GM12878 (cell line): ENCODE measurements at regions not wholly inside any gene's neighbourhood (a gene's known extent, or its start where the extent isn't known, plus 50 kb on each side); places are given as distances from the start of the nearest gene placed in this dataset.

ENCODE experiments used
- ATAC-seq: fragments of 200-7000 bp; cut with Tn5 transposase; 3 replicates; pipeline ENCODE4 v1.9.1; 2020; ENCODE audit warnings: mild to moderate bottlenecking, moderate library complexity
- BruUV-seq: library from RNA; stranded (reverse); fragments of 400-500 nt; replicated peaks from 2 replicates; lab custom pipeline; 2021; lab: Mats Ljungman, UMichigan
- CTCF ChIA-PET: fragments of 300-600 bp; sonication (Branson Sonifier 250); formaldehyde crosslinking; extraction: SDS; loops from one replicate; lab custom pipeline; 2021; ENCODE audit warnings: inconsistent platforms; lab: Yijun Ruan, JAX
- POLR2A ChIA-PET: fragments of 350-600 bp; formaldehyde crosslinking; extraction: SDS; loops from one replicate; lab custom pipeline; 2021; ENCODE audit warnings: inconsistent platforms; lab: Charles Lee
- RAD21 ChIA-PET: fragments of 300-600 bp; sonication (Branson Sonifier 250); formaldehyde crosslinking; loops from one replicate; lab custom pipeline; 2023; ENCODE audit warnings: antibody characterized with exemption; ENCODE audit not compliant: unreplicated experiment; lab: Charles Lee
- SMC1A ChIA-PET: fragments of 300-600 bp; sonication (Branson Sonifier 250); formaldehyde crosslinking; loops from one replicate; lab custom pipeline; 2023; ENCODE audit not compliant: unreplicated experiment, uncharacterized antibody; lab: Charles Lee
- DNase-seq: peaks from one replicate; pipeline ENCODE4 v3.0.0-alpha.2; 2011; ENCODE audit warnings: low read depth, low spot score
- FAIRE-seq: peaks from 3 replicates; lab custom pipeline; 2011; peaks lifted over from hg19 to GRCh38; lab: Jason Lieb, UNC
- H2AFZ ChIP-seq: 2 replicates; pipeline ENCODE4 v1.6.0; 2011; ENCODE audit warnings: low read depth, low read length, control low read depth; ENCODE audit not compliant: control insufficient read depth
- H3K27ac ChIP-seq: 2 replicates; pipeline ENCODE4 v1.5.1; 2011; ENCODE audit warnings: control low read depth; ENCODE audit not compliant: control insufficient read depth, insufficient read depth
- H3K27me3 ChIP-seq, 2 experiments: replicated peaks in 1 of 2; 2 replicates each; pipeline versions ENCODE4 v1.6.0 to v1.6.1; 2011; ENCODE audit warnings: low read length in 1 of 2; ENCODE audit not compliant: control insufficient read depth in 2 of 2, insufficient read depth in 2 of 2
- H3K36me3 ChIP-seq, 2 experiments: 2 replicates each; pipeline ENCODE4 v1.5.1; 2011; ENCODE audit warnings: low read length in 1 of 2; ENCODE audit not compliant: control insufficient read depth in 2 of 2, insufficient read depth in 2 of 2
- H3K4me1 ChIP-seq: 2 replicates; pipeline ENCODE4 v1.6.1; 2011; ENCODE audit warnings: mild to moderate bottlenecking, low read length, moderate library complexity, mixed read lengths; ENCODE audit not compliant: control insufficient read depth, insufficient read depth
- H3K4me2 ChIP-seq: 2 replicates; pipeline ENCODE4 v1.6.0; 2011; ENCODE audit warnings: control low read depth; ENCODE audit not compliant: control insufficient read depth, insufficient read depth
- H3K4me3 ChIP-seq: fragments of 200-600 bp; sonication (generic); 2 replicates; pipeline ENCODE4 v1.5.1; 2016
- H3K79me2 ChIP-seq: 2 replicates; pipeline ENCODE4 v1.6.0; 2011; ENCODE audit warnings: low read length; ENCODE audit not compliant: control insufficient read depth, insufficient read depth
- H3K9ac ChIP-seq: 2 replicates; pipeline ENCODE4 v1.8.0; 2011; ENCODE audit warnings: low read length, control low read depth, mixed read lengths; ENCODE audit not compliant: control insufficient read depth, insufficient read depth
- H3K9me3 ChIP-seq: replicated peaks from 3 replicates; pipeline ENCODE4 v1.5.1; 2011; ENCODE audit warnings: mild to moderate bottlenecking, low read length; ENCODE audit not compliant: control insufficient read depth, insufficient read depth
- H4K20me1 ChIP-seq: 2 replicates; pipeline ENCODE4 v1.6.0; 2011; ENCODE audit not compliant: control insufficient read depth, insufficient read depth
- FOS ChIP-seq: IDR thresholded peaks from 3 replicates; pipeline ENCODE4 v1.6.1; 2011; ENCODE audit warnings: borderline replicate concordance; ENCODE audit not compliant: insufficient read length; ENCODE audit errors: extremely low read depth
- FOXK2 ChIP-seq: fragments of 450-650 bp; IDR thresholded peaks from 2 replicates; pipeline ENCODE4 v1.6.1; 2017; ENCODE audit warnings: mild to moderate bottlenecking, moderate library complexity
- KDM1A ChIP-seq: fragments of 200-600 bp; sonication (generic); IDR thresholded peaks from 2 replicates; pipeline ENCODE4 v1.6.1; 2016; ENCODE audit warnings: borderline replicate concordance
- MYB ChIP-seq: fragments of 150-350 bp; IDR thresholded peaks from 2 replicates; pipeline ENCODE4 v1.6.1; 2014; ENCODE audit warnings: mild to moderate bottlenecking, low read depth, low read length, borderline replicate concordance
- NBN ChIP-seq: fragments of 450-650 bp; IDR thresholded peaks from 2 replicates; pipeline ENCODE4 v1.6.1; 2016
- RAD21 ChIP-seq: IDR thresholded peaks from 2 replicates; pipeline ENCODE4 v1.6.1; 2011; ENCODE audit warnings: mild to moderate bottlenecking, low read depth, low read length, moderate library complexity; ENCODE audit not compliant: insufficient read depth
- RB1 ChIP-seq: fragments of 450-650 bp; formaldehyde crosslinking; IDR thresholded peaks from 2 replicates; pipeline ENCODE4 v1.6.1; 2017; ENCODE audit warnings: mild to moderate bottlenecking, borderline replicate concordance
- SIX5 ChIP-seq: IDR thresholded peaks from 2 replicates; pipeline ENCODE4 v1.6.1; 2011; ENCODE audit warnings: mild to moderate bottlenecking, low read depth, low read length, moderate library complexity; ENCODE audit not compliant: severe bottlenecking
- SMAD1 ChIP-seq: fragments of 450-650 bp; IDR thresholded peaks from 2 replicates; pipeline ENCODE4 v1.6.1; 2018; ENCODE audit warnings: mild to moderate bottlenecking, low read depth; ENCODE audit not compliant: partially characterized antibody
- SMARCA5 ChIP-seq: fragments of 450-650 bp; IDR thresholded peaks from 2 replicates; pipeline ENCODE4 v1.6.1; 2017; ENCODE audit warnings: mild to moderate bottlenecking
- SPI1 ChIP-seq: IDR thresholded peaks from 2 replicates; pipeline ENCODE4 v1.6.1; 2011; ENCODE audit warnings: low read depth, mild to moderate bottlenecking, low read length, moderate library complexity, borderline replicate concordance; ENCODE audit not compliant: insufficient read depth
- SRF ChIP-seq, 2 experiments: IDR thresholded peaks; 2 replicates each; pipeline ENCODE4 v1.6.1; 2011; ENCODE audit warnings: low read depth in 2 of 2, low read length in 2 of 2, mild to moderate bottlenecking in 1 of 2, moderate library complexity in 1 of 2
- SUZ12 ChIP-seq: fragments of 200-600 bp; sonication (generic); IDR thresholded peaks from one replicate; pipeline ENCODE4 v1.6.1; 2018; ENCODE audit warnings: antibody characterized with exemption, mild to moderate bottlenecking; ENCODE audit not compliant: unreplicated experiment
- ZZZ3 ChIP-seq: IDR thresholded peaks from 2 replicates; pipeline ENCODE4 v1.6.1; 2011; ENCODE audit warnings: low read depth; ENCODE audit not compliant: control insufficient read depth, insufficient read length
- WGBS: methylation state at CpG from one replicate; pipeline ENCODE4 v1.1.6; 2016; ENCODE audit warnings: low lambda C conversion rate; ENCODE audit not compliant: insufficient replicate concordance, insufficient coverage; ENCODE audit errors: missing lambda C conversion rate; 5-methylcytosine and 5-hydroxymethylcytosine counted together
- in situ Hi-C: fragments of 300-500 bp; cut with MboI; formaldehyde crosslinking; loops from 9 replicates; pipeline ENCODE4 v1.14.3; 2018; ENCODE audit warnings: mixed read lengths
- intact Hi-C: fragments of 100-400 bp; cut with micrococcal nuclease; formaldehyde crosslinking; loops from one replicate; pipeline ENCODE4 v1.14.2; 2022; ENCODE audit not compliant: unreplicated experiment
- TF ChIP-seq, protein P1 (sequence below): IDR thresholded peaks from 2 replicates; pipeline ENCODE4 v1.6.1; 2011; ENCODE audit warnings: mild to moderate bottlenecking, low read depth, low read length, moderate library complexity; ENCODE audit not compliant: insufficient replicate concordance
- TF ChIP-seq, protein P2 (sequence below): fragments of 450-650 bp; IDR thresholded peaks from 2 replicates; pipeline ENCODE4 v1.6.1; 2016; ENCODE audit warnings: mild to moderate bottlenecking, moderate library complexity, borderline replicate concordance
- TF ChIP-seq, protein P3 (sequence below): fragments of 450-650 bp; IDR thresholded peaks from 2 replicates; pipeline ENCODE4 v1.6.1; 2016; ENCODE audit warnings: mild to moderate bottlenecking
- TF ChIP-seq, protein P4 (sequence below): fragments of 450-650 bp; IDR thresholded peaks from 2 replicates; pipeline ENCODE4 v1.6.1; 2014; ENCODE audit warnings: mild to moderate bottlenecking

DNA sequence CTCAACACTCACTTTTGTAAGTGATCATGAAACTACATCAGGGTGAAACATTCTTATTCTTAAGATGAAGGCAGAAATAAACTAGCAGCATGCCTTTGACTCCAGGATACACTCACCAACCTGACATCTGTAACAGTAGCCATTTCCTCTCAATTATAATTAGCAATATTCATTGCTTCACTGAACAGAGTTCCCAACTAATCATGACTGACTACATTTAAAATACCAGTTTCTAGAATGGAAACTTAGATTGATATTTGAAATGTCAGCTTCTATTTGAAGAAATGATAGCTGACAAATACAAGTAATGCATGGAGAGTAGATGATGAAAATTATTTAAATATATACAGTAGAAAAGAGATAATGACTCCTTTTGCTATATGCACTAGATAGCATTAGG, 1023.8 kb downstream of the MRPL39 start (continued):
- TF ChIP-seq, protein P1, sequence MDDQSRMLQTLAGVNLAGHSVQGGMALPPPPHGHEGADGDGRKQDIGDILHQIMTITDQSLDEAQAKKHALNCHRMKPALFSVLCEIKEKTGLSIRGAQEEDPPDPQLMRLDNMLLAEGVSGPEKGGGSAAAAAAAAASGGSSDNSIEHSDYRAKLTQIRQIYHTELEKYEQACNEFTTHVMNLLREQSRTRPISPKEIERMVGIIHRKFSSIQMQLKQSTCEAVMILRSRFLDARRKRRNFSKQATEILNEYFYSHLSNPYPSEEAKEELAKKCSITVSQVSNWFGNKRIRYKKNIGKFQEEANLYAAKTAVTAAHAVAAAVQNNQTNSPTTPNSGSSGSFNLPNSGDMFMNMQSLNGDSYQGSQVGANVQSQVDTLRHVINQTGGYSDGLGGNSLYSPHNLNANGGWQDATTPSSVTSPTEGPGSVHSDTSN = no peak
- TF ChIP-seq RB1 (no peak), NBN (no peak)

DNA sequence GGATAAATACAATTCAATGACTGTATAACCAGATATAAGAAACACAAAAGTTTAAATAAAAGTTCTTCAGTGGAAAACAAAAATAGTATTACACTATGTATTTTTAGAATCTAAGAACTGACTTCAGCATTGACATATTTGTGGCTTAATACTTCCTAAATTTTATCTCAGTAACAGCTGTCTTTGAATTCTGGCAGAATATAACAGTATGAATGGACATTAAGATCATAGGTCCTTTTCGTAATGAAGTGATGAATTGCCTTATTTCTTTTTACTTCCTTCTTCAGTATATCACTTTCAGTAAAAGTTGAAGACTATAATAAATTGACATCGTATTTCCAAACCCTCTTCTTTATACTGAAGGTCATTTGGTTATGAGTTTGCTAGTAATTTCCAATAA, 1030.0 kb downstream of the MRPL39 start:
- RAD21 ChIA-PET = no interaction called here
- in situ Hi-C loops = no loop called here
- TF ChIP-seq, protein P2, sequence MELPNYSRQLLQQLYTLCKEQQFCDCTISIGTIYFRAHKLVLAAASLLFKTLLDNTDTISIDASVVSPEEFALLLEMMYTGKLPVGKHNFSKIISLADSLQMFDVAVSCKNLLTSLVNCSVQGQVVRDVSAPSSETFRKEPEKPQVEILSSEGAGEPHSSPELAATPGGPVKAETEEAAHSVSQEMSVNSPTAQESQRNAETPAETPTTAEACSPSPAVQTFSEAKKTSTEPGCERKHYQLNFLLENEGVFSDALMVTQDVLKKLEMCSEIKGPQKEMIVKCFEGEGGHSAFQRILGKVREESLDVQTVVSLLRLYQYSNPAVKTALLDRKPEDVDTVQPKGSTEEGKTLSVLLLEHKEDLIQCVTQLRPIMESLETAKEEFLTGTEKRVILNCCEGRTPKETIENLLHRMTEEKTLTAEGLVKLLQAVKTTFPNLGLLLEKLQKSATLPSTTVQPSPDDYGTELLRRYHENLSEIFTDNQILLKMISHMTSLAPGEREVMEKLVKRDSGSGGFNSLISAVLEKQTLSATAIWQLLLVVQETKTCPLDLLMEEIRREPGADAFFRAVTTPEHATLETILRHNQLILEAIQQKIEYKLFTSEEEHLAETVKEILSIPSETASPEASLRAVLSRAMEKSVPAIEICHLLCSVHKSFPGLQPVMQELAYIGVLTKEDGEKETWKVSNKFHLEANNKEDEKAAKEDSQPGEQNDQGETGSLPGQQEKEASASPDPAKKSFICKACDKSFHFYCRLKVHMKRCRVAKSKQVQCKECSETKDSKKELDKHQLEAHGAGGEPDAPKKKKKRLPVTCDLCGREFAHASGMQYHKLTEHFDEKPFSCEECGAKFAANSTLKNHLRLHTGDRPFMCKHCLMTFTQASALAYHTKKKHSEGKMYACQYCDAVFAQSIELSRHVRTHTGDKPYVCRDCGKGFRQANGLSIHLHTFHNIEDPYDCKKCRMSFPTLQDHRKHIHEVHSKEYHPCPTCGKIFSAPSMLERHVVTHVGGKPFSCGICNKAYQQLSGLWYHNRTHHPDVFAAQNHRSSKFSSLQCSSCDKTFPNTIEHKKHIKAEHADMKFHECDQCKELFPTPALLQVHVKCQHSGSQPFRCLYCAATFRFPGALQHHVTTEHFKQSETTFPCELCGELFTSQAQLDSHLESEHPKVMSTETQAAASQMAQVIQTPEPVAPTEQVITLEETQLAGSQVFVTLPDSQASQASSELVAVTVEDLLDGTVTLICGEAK = no peak
- TF ChIP-seq ZZZ3 (no peak), SMARCA5 (no peak), SRF (IDR thresholded peaks at IDR 0.05; ENCODE audit: low read depth in 2 of 2, low read length in 2 of 2) (no peak), SPI1 (no peak), FOS (no peak), KDM1A (no peak), SIX5 (no peak), SUZ12 (no peak), RAD21 (no peak), MYB (no peak), FOXK2 (no peak), SMAD1 (no peak)
- TF ChIP-seq, protein P3, sequence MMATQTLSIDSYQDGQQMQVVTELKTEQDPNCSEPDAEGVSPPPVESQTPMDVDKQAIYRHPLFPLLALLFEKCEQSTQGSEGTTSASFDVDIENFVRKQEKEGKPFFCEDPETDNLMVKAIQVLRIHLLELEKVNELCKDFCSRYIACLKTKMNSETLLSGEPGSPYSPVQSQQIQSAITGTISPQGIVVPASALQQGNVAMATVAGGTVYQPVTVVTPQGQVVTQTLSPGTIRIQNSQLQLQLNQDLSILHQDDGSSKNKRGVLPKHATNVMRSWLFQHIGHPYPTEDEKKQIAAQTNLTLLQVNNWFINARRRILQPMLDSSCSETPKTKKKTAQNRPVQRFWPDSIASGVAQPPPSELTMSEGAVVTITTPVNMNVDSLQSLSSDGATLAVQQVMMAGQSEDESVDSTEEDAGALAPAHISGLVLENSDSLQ = no peak
- TF ChIP-seq, protein P4, sequence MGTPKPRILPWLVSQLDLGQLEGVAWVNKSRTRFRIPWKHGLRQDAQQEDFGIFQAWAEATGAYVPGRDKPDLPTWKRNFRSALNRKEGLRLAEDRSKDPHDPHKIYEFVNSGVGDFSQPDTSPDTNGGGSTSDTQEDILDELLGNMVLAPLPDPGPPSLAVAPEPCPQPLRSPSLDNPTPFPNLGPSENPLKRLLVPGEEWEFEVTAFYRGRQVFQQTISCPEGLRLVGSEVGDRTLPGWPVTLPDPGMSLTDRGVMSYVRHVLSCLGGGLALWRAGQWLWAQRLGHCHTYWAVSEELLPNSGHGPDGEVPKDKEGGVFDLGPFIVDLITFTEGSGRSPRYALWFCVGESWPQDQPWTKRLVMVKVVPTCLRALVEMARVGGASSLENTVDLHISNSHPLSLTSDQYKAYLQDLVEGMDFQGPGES = no peak

More for the DNA sequence above, 1030.0 kb downstream of the MRPL39 start:
- BruUV-seq = no TSS peak
- Histone ChIP-seq H3K4me3 (no peak overlapping the region), H3K9ac (no peak overlapping the region), H3K36me3 (no peaks in the 10 kb centered on the region), H3K4me1 (no peaks in the 10 kb centered on the region), H2AFZ (no peak overlapping the region), H3K4me2 (no peak overlapping the region), H3K27me3 (no peaks in the 10 kb centered on the region), H3K79me2 (no peaks in the 10 kb centered on the region), H4K20me1 (no peaks in the 10 kb centered on the region), H3K27ac (no peak overlapping the region), H3K9me3 (no peaks in the 10 kb centered on the region)
- CTCF ChIA-PET = no interaction called here
- FAIRE-seq = no peak
- intact Hi-C loops = no loop called here
- POLR2A ChIA-PET = no interaction called here
- SMC1A ChIA-PET = no interaction called here
- WGBS = 38% methylated on average over 2 of the region's 2 CpGs
- no peak for ATAC-seq
- DNase-seq = no peak
